GM06990 (cell line): ENCODE measurements at regions not wholly inside any gene's neighbourhood (a gene's known extent, or its start where the extent isn't known, plus 50 kb on each side); places are given as distances from the start of the nearest gene placed in this dataset.

Experiments used
- DNase-seq: peaks from one replicate; pipeline ENCODE4 v3.0.0-alpha.2; 2011; ENCODE audit not compliant: insufficient read length; ENCODE audit errors: extremely low read depth
- H3K27me3 ChIP-seq: replicated peaks from 2 replicates; pipeline ENCODE4 v1.6.0; 2011; ENCODE audit warnings: low read length; ENCODE audit not compliant: control insufficient read depth, insufficient read depth
- H3K36me3 ChIP-seq: 2 replicates; pipeline ENCODE4 v1.5.1; 2011; ENCODE audit warnings: low read length; ENCODE audit not compliant: control insufficient read depth, insufficient read depth
- H3K4me3 ChIP-seq: replicated peaks from 2 replicates; pipeline ENCODE4 v1.5.1; 2011; ENCODE audit warnings: low read depth, mild to moderate bottlenecking, control low read depth, low read length
- TF ChIP-seq, protein P1 (sequence below): IDR thresholded peaks from 2 replicates; pipeline ENCODE4 v1.5.1; 2011; ENCODE audit warnings: low read length, control low read depth, mild to moderate bottlenecking, inconsistent platforms; ENCODE audit not compliant: insufficient read depth, poor library complexity, severe bottlenecking

DNA sequence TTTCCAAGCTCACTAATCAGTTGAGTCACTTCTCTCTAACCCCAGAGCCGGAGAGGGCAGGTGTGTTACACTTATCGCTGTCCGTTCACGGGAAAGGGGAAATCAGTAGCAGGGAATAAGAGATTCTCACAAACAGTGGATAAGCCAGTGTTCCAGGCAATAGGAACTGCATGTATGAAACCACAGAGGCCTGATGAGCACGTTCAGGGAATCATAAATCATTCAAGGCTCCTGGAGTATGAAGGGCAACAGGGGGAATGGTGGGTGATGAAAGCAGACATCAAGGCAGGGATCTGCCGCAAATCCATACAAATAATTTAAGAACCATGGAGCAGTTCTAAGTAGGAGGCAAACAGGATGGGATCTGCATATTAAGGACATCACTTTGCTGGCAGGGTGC, 59.1 kb upstream of the ADGRG2 start:
- Histone ChIP-seq H3K4me3 (no peak overlapping the region), H3K27me3 (no peaks in the 10 kb centered on the region), H3K36me3 (no peaks in the 10 kb centered on the region)
- TF ChIP-seq, protein P1, sequence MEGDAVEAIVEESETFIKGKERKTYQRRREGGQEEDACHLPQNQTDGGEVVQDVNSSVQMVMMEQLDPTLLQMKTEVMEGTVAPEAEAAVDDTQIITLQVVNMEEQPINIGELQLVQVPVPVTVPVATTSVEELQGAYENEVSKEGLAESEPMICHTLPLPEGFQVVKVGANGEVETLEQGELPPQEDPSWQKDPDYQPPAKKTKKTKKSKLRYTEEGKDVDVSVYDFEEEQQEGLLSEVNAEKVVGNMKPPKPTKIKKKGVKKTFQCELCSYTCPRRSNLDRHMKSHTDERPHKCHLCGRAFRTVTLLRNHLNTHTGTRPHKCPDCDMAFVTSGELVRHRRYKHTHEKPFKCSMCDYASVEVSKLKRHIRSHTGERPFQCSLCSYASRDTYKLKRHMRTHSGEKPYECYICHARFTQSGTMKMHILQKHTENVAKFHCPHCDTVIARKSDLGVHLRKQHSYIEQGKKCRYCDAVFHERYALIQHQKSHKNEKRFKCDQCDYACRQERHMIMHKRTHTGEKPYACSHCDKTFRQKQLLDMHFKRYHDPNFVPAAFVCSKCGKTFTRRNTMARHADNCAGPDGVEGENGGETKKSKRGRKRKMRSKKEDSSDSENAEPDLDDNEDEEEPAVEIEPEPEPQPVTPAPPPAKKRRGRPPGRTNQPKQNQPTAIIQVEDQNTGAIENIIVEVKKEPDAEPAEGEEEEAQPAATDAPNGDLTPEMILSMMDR: no peak
- DNase-seq: no peak

DNA sequence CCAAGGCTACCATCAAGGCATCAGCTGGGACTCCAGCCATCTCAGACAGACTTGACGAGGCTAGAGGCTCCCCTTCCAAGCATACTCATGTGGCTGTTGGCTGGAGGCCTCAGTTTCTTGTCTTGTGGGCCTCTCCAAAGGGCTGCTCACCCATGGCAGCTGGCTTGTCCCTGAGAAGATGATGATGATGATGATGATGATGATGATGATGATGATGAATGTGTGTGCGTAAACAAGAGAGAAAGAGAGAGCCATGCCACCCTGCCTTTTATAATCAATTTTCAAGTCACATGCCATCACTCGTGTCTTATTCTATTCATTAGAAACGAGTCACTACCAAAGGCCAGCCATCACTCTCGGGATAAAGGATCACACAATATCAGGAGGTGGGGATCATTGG, 60.5 kb upstream of the ADGRG2 start:
- Histone ChIP-seq H3K4me3 (no peak overlapping the region), H3K36me3 (no peaks in the 10 kb centered on the region), H3K27me3 (no peaks in the 10 kb centered on the region)
- DNase-seq: no peak
- TF ChIP-seq, protein P1: no peak

DNA sequence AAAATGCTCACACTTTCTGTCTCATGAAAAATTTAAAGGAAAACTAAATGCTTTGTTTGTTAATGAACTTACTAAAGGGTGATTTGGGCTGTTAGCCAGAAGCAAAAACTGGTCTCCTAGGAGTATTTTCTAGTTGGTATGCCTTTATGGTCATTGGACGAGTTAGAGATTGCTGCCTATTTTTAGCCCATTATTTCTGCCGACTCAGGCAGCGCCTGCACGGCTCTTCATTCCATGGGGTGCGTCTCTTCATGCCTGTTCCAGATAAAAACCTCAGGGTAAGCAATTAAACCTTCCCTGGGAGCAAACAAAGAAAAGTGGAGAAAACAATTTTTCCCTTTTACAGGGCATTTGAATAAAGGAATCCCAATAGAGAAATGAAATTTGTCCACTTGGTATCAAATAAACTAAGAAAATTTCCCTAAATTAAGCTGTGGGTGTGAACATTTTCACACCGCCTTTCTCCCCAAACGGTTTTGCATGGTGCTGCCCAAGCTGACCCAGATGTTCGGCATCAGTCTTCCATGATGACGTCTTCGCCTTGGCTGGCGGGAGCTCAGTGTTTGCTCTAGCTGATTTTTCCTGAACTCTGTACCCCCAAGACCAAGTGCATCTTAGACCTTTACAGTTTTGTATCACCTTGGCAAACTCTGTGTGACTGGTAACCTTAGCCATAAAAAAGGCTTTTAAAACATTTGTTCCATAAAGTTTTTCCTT, 61.7 kb upstream of the ADGRG2 start:
- H3K27me3 ChIP-seq: no peaks in the 10 kb centered on the region
- H3K4me3 ChIP-seq: no peak overlapping the region
- no peaks in the 10 kb centered on the region for H3K36me3 ChIP-seq
- TF ChIP-seq, protein P1: no peak
- DNase-seq: no peak

DNA sequence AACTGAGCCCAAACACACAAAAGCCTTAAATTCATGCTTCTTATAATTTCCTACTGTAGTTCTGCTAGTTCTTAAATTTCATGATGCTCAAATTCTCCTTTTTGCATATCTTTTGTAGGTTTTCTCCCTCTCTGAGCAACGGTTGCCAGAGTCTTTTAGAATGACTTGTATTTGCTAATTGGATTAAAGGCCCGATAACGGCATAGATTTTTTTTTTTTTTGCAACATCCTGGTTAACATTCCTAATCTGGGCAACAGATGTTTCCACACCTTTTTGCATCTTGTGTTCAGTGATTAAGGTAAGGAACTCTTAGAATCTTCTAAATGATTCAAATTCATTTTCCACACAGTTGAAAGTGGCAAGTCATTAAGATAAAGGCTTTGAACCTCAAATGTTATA, 66.3 kb upstream of the ADGRG2 start:
- no peak for DNase-seq
- no peak overlapping the region for H3K4me3 ChIP-seq
- no peaks in the 10 kb centered on the region for H3K36me3 ChIP-seq
- TF ChIP-seq, protein P1: no peak
- no peaks in the 10 kb centered on the region for H3K27me3 ChIP-seq

DNA sequence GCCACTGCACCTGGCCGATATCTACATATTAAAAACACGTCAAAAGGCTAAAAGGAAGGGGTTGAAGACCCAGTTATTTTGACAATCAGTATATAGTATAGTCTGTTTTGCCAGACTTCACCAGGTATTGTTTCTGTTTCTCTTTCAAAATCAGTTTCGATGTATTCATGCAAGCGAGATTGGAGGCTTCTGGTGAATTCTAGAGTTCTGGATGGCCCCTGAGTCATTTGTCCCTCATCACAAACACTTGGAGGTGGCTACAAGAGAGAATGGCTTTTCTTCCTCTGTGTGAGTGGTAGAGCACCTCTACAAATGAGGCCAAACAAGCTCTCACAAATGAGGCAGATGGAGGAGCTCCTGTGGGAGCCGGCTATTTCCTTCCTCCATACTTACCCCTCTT, 68.6 kb upstream of the ADGRG2 start:
- TF ChIP-seq, protein P1: no peak
- no peak for DNase-seq
- H3K4me3 ChIP-seq: no peak overlapping the region
- H3K36me3 ChIP-seq: no peaks in the 10 kb centered on the region
- no peaks in the 10 kb centered on the region for H3K27me3 ChIP-seq

DNA sequence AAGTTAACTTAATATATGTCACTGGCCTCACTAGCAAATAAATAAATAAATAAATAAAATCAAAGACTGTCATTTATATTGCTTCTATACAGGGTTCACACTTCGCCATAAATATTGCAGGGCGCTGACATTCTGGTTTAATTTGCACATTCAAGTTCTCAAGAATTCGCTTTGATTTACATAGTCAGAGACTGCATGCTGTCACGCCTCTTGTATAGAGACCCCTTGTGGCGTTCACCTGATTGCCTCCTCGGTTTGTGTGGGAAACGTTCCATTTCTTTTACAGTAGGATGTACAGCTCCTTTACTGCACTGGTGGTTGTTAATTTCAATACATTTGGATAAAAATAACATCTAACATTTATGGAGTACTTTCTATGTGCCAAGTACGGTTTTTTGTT, 71.3 kb upstream of the ADGRG2 start:
- TF ChIP-seq, protein P1: no peak
- Histone ChIP-seq H3K4me3 (no peak overlapping the region), H3K36me3 (no peaks in the 10 kb centered on the region), H3K27me3 (no peaks in the 10 kb centered on the region)
- no peak for DNase-seq
